GM19240 (cell line): ENCODE measurements at regions not wholly inside any gene's neighbourhood (a gene's known extent, or its start where the extent isn't known, plus 50 kb on each side); places are given as distances from the start of the nearest gene placed in this dataset.

ENCODE experiments used
- DNase-seq: peaks from one replicate; pipeline ENCODE4 v3.0.0; 2011; ENCODE audit warnings: low spot score; ENCODE audit not compliant: insufficient read length

DNA sequence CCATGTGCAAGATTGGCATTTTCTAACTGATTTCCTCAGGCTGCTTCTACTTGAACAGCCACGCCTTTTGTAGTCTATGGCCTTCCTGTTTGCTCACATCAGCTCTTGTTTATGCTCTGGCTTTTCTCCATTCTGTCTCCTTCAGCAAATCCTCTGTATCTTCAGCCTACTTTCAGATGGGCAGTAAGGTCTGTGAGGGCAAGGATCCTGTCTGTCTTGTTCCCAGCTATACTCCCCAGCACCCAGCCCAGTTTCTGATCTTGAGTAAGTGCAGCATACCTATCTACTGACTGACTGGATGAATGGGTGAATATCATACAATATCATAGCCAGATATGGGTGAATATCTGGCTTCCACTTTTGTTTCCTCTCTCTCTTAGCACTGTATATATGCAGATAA is 438.1 kb downstream of the LMO4 start:
- no peak for DNase-seq

DNA sequence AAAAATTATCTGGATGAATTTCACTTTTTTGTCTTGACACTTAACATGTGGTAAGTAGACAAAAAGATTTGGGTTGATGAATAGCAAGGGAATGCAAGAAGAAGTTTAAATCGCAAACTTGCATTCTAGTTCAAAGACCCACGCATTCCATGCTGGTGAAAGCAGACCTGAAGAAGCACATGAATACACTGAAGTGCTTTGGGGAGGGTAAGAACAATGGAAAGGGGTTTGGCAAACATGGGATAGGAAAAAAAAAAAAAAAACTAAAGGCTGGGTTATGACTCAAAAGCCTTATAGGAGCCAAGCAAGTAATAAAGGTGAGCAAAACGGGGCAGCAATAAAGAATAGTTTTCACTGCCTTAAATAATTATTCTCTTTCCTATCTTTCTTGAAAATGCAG is 450.2 kb downstream of the LMO4 start:
- DNase-seq = no peak

DNA sequence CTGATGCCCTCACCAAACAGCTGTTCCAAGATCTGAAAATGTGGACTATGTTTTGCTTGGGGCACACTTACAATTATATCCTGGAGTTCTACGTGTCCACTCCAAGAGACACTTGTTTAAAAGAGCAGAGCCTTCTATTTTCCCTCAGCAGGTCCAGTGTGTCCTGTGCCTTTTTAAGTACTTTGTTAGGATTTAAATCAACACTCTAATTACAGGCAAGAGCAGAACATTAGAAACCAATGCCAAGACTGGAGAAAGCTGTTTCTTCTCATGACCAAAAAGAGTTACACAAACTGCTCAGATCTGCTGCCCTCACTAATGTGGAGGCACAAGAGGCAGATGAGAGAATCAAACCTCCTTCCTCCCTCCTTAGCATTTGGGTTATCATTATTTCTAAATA is 452.9 kb downstream of the LMO4 start:
- DNase-seq = no peak

DNA sequence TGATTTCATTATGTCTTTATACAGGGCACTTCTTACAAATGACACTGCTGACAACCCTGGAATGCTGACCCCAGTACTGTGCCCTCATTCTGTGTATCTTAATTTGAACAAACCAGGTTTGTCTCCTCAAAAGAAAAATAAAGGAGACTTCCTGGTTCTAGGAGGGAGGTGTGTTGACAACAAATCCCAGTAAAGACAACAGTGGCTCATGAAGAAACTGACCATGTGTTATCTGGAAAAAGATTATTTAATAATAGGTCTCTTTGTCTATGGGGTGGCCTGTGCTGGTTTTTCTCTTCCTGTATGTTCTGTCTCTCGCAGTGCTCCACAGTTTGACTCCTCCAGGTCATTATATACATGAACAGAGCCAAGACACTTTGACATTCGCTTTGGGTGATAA is 454.6 kb downstream of the LMO4 start:
- DNase-seq = no peak

DNA sequence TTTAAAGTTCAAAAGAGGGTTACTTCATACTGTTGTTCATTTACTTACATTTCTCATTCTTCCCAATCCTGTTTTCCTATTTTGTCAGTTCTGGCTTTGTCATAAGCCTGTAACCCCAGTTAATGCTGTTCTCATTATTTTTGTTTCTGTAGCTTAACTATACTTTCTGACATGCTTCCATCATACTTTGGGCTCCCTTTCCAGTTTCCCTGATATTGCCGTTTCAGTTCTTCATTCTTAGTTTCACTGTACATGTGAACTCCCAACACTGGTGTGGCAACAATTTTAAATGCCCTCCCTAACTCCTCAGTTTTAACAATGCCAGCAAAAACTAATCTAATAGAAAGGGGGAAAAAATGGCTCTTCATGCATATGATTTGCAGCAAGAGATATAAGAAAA is 456.7 kb downstream of the LMO4 start:
- no peak for DNase-seq

DNA sequence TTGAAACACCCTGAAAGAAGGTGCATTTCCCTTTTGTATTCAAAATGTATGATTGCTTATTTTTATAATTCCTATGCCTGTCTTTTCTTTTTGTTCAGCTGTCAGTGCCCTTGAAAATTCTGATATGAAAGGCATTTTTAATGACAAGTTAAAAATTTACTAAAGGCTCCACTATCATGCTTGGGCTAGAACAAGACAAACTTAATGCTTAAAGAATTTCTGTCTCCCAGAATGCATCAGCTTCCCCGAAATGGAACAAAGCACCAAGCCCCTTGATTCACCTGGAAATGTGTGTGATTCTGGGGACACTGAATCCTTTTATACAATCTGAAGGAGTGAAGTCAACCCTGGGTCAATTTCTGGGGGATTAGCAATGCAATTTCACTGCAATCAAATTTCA is 457.5 kb downstream of the LMO4 start:
- no peak for DNase-seq

DNA sequence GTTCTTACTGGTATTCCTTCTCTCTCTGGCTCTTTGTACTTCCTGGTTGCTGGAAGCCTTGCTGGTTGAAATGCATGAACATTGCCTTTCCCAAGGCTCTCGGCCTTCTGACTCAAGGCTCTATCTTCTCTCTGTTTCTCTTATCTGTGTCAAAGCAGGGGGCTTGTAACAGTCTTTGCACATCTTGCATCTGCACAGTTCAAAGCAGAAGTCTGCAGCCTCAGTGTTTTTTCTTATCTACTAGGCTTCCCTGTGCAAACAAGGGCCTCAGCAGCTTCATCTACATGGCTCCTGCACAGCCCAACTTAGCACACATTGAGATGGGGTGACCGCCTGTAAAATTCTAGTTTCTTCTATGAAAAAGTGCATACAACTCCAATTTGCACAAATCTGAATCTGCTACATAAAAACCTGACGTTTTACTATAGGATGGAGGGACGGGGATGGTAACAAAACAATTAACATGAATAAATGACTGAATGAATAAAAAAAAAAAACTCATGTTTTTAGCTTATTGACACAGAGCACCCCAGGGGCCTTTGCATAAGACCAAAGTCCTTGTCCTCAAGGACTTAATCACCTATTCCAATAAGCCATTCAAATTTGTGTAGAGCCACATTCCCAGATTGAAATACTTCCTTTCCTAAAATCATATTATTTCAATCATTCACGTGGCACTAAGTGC is 458.3 kb downstream of the LMO4 start:
- DNase-seq = no peak

DNA sequence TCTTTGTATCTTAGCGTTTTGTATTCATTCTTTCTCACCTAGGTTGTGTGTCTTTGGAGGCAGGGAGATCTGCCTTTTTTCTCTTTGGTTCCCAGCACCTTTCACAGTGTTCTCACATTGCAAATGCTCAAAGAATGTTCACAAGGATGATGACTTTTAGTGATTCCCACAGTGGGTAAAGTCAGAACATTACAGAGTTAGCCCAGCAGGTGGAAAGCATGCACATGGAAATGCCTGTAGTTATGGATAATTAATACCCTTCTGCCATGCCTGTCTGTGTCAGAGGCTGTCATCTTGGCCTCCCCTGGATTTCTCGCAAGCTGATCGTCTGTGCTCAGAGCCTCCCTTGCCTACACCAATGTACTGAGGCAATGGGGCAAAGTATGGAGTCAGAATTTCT is 458.9 kb downstream of the LMO4 start:
- no peak for DNase-seq

DNA sequence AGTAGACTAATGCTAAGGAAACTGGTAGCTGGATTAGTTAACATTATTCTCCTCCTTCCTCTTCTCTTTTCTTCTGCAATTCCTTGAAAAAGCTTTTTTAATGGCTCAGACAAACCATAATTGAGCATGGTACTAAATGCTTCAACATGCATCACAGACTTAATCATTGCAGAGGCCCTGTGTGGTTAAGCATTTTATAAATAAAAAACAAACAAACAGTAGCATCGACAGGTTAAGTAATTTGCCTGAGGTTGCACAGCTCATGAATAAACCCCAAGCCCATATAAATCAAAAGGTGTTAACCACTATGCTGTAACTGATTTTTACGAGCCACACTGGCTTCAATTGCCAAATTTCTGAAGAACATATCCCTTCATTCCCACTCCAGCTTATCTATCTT is 462.1 kb downstream of the LMO4 start:
- DNase-seq = no peak

DNA sequence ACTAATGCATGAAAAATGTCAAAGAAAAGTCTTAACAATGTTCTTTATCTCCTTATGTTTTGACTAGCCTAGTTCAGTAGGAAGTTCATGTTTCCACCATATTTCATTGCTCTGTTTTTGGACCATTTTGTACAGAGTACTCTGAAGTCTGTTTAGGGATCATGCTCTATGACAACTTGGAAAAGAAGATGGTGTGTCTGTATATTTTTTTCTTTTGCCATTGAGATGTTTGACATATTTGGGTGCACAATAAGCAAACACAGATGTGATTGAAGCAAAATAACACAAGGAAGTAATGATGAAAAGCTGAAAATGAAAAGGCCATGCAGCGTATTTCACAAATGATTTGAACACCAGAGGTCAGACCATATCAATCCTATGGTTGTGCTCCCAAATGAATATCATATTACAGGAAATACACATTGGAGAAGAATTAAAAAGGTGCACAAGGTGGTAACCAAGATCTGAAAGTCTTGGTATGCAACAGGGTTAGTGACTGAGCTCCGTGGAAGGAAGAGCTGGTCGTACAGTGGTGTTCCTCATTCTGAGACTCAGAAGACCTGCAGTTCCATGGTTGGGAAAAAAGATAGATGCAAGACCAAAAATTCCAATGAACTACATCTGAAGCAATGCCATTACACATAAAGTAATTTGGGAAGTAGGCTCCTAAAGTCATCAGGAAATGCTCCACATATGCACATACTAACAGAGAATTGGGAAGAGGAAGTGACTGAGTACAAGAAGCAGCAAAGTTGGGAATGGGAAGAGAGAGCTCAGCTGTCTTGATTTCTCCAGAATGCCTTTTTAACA is 463.5 kb downstream of the LMO4 start:
- no peak for DNase-seq

DNA sequence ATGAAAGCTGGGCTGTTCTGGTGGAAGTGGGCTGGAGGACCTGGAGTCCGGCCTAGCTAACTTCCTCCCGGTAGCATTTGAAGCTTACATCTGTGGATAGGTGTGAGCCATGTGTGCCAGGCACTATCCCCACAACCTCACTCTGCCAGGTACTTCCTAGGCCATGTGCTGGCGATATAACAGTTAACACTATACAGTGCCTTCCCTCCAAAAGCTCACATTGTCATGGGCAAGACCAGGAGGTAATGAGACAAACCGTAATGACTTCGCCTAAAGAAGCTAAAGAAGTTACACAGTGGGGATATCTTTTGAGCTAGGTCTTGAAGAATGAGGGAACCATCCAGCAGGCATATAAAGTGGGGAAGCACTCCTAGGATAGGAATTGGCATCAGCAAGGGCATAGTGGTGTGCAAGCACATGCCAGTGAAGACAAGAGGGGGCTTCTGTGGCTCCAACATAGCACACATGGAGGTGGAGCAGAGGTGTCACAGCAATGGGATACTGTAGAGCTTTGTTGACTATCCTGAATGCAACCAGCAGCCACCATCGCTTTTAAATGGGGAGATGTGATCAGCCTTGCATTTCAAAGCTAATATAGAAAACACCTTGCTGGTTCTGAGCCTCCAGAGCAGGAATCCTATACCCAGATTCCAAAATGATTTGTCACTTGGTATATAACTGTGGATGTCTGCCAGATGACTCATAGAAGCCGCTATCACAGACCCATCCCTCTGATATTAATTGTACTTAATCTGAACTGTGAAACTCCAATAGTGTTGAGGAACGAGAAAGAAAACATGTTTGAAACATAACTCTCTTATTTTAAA is 466.3 kb downstream of the LMO4 start:
- DNase-seq = no peak

DNA sequence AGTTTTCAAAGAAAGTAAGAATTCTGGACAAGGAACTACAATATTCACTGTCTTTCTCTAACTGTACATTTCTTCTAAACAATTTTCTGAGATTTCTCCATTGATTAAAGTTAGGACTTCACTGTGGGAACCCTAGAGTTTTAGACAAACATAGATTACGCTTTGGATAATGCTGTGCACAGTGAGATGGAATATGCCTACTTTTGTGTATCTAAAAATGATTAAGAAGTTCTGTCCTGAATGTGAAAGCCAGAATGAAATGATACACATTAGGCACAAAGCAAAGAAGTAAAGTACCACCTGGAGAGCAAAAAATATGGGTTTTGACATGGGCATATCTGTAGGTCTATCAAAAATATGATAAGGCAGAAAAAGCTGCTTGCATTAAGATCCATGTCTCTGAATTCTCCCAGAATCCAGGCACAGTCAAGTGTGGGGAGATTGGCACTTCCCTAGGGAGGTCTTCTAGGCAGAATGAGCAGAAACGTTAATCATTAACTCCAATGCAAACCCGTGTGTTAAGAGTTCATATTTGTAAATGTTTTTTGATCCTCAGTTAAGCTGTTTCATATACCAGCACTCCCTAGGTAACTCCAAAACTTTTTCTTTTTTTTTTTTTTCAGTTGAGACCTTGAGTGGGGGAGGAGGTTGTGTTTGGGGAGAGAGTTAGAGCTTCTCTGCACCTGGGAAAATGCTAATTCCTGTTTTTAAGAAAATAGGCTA is 467.1 kb downstream of the LMO4 start:
- no peak for DNase-seq

DNA sequence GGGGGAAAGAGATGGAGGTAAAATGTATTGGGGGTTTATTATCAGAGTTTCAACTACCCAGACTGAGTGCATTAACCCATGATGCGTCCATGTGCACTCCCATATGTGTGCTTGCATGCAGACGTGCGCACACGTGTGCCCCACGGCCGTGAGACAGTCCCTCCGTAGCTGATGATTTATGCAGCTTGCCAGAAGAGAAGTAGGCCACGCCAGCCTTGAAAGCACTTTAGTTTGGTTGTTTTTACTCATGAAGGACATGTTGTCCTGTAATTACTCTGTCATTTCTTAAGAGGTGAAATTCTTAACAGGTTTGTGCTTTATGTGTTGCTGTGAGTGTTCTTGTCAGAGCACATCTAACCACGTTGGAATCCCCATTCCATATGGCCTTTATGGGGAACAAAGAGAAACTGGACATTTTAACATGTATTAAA is 467.8 kb downstream of the LMO4 start:
- no peak for DNase-seq

DNA sequence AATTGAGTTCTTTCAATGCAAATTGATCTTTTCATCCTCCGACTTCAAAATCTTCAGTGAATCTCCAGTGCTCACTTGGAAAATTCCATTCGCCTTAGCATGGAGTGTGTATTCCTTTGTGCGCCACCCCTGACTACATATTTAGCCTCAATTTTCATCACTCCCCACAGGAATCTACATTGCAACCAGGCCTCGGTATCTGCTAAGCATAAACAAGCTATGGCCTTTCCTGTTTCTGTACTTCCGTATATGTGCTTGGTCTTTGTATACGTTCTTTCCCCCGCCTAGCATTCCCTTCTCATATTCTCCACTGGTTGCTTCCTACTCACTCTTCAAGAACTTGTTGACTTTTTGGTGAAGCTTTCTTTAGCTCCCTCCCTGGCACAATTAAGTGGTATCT is 470.8 kb downstream of the LMO4 start:
- no peak for DNase-seq

DNA sequence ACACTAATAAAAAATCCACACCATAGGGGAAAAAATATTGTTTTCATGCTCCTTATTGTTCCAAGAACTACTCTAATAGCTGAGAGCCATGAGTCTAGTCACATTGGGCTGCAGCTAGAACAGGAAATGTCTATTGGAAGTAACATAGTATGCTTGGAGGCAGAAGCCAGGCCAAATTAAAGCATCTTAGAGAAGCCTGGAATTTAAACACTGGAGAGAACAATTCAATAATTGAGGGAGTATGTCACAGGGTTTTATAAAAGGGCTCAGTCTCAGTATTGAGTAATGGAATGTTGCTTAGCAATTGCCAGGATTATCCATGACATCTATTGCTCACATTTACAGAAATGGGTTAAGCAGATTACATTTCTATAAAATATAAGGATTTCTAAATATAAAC is 471.3 kb downstream of the LMO4 start:
- no peak for DNase-seq

DNA sequence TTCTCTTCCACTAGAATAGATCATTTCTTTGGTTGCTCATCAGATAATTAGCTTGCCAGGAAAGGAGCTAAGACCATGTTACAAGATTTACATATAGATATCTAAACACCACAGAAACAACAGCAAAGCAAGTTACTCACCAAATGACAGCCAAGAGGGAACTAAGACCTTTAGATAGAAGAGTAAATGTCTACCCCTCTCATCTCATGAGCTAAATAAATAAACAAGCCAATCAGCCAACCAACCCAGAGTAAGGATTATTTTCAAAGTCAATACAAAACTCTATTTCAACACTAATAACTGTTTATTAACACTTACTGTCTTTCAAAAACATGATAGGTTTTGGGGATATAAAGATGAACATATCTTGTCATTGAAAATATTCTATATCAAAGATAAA is 474.7 kb downstream of the LMO4 start:
- DNase-seq = no peak

DNA sequence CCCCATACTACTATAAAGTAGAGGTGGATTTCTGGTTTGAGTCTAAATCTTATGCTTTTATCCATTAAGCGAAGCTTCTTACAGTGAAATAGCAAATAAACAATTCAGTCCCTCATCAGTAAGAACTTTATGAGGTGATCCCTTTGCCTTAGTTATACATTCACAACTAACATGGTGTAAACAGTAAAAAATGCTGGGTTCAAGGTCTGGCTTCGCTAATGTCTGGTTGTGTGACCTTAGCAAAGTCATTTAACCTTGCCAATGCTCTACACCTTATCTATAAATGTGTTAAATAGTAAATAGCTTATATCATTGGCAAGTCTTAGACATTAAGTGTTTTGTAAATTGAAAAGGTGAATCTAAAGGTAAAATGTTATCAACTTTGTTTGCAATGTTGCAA is 475.4 kb downstream of the LMO4 start:
- DNase-seq = no peak

DNA sequence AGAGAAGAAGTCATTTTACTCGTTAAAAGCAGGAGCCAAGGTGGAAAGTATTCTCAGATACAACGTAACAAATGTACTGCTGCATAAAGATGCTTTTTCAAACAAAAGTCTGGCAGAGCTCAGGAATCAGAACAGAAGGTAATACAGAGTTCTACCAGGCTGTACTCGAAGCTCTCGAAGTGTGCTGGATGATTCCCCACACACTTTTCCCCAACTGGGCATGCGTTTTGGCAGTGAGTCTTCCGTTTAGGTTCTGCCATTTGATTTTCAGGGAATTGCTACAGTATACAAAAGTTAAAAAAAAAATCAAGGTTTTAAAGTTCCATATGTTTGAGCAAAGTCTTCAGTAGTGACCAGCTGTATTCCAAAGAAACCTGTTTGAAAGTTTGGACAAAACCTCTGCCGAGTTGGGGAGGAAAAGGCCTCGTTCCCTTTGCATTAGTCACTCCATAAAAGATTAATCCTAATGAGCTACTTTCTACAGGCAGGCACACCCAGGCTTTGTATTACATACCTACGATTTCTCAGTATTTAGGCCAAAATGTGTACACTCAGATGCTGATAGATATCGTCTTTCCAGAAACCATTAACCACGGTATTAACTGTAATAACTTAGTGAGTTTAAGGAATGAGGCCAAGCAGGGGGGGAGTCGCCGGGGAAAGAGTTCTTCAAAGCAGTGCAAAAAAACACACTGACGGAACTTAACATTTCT is 477.1 kb downstream of the LMO4 start:
- no peak for DNase-seq

DNA sequence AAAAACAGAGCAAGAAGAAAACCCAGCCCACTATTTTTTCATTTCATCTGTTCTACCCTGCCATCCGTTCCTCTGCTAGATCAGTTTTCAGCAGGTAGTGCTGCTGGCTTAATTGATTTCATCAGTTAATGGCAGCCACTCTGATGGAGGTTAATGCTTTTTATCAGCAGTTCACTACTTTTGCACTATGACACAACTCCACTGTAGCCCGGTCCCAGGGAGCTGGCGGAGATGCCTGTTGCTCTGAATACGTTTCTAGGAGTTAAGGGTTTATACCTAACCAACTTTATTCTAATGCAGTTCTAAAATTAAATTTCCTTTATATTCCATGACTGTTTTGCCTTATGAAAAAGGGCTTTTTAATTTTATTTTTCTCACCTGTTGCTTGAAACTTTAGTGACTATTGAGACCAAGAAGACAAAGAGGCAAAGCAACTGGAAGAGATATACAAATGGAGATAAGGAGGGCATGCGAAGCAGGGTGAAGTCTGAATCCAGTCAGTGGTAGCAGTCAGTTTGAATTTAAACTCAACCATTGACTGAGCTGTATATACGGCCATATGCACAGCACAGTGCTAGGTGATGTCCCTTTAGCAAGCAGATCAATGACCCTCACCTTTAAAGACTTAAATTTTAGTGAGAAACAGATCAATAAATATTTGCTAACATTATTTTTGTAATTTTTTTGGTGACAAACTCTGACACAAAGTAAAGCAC is 477.9 kb downstream of the LMO4 start:
- no peak for DNase-seq

DNA sequence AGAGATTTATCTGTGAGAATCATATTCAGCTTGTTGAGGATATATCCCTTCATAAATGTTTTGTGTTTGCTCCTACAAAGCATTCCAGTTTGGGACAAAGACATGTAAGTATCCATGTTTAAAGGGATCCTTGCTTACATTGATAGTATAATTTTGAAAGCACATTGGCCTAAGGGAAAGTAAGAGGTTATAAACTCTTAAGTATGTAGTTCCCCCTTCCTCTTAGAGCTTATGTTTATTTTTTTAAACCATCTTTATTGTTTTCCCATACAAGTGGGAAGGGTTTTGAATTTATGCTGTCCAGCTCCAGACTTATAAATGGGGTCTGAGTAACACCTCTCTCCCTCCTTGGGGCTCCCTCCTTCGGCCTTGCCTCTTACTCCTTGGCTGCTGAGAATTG is 481.5 kb downstream of the LMO4 start:
- no peak for DNase-seq
